T-helper 17 cell (primary cell): ENCODE measurements at regions not wholly inside any gene's neighbourhood (a gene's known extent, or its start where the extent isn't known, plus 50 kb on each side); places are given as distances from the start of the nearest gene placed in this dataset.
"Not testable (repeated sequence)": the region's sequence is repeated elsewhere in the genome, so short reads cannot be mapped to it uniquely, and the experiment has no call there.

Source experiments
- ATAC-seq: fragments of 150-1000 bp; cut with Tn5 transposase; 2 replicates; pipeline ENCODE4 v1.10.0; 2021; ENCODE audit warnings: mild to moderate bottlenecking, moderate library complexity
- DNase-seq, 3 donors: peaks; one replicate each; pipeline versions ENCODE4 v3.0.0 to v3.0.0-alpha.2; 2020 to 2021
- H3K9me3 ChIP-seq: one replicate; pipeline ENCODE4 v1.7.0; 2013; ENCODE audit warnings: low read length, mild to moderate bottlenecking; ENCODE audit not compliant: control insufficient read depth, poor library complexity, severe bottlenecking
- H3K27ac Mint-ChIP-seq: one replicate; pipeline ENCODE4 v1.8.0; 2022; ENCODE audit warnings: mild to moderate bottlenecking, moderate library complexity, mixed read lengths
- H3K27me3 Mint-ChIP-seq: one replicate; pipeline ENCODE4 v1.8.0; 2022; ENCODE audit warnings: mixed read lengths
- H3K36me3 Mint-ChIP-seq: one replicate; pipeline ENCODE4 v1.8.0; 2022; ENCODE audit warnings: low read depth, mixed read lengths
- H3K4me1 Mint-ChIP-seq: one replicate; pipeline ENCODE4 v1.8.0; 2022; ENCODE audit warnings: mild to moderate bottlenecking, mixed read lengths
- H3K4me3 Mint-ChIP-seq: one replicate; pipeline ENCODE4 v1.8.0; 2022; ENCODE audit warnings: mild to moderate bottlenecking, moderate library complexity, mixed read lengths

DNA sequence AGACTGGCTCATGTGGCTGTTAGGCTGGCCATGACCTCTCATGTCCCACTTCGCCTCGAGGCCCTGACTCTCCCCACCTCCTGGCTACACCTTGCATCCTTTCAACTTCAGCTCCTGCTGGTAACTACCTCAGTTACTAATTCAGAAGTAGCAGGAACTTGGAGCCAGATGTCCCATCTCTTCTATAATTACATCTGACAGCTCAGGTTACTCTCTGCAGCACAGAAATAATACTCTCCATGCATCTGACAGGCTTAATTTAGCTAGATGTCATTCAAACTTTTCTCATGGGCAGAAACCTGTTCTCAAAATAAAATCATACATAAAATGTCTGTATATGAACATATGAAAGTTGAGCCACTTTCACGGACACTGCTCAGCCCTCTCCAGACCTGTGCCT, 92.2 kb upstream of the IL33 start:
- ATAC-seq (no peak), DNase-seq (no peak)
- Mint-ChIP-seq H3K27me3 (peaks cover 13% of the 10 kb centered on the region), H3K36me3 (peaks cover 2% of the 10 kb centered on the region), H3K4me3 (no peak overlapping the region), H3K4me1 (no peaks in the 10 kb centered on the region), H3K27ac (no peak overlapping the region)
- no peaks in the 10 kb centered on the region for H3K9me3 ChIP-seq

DNA sequence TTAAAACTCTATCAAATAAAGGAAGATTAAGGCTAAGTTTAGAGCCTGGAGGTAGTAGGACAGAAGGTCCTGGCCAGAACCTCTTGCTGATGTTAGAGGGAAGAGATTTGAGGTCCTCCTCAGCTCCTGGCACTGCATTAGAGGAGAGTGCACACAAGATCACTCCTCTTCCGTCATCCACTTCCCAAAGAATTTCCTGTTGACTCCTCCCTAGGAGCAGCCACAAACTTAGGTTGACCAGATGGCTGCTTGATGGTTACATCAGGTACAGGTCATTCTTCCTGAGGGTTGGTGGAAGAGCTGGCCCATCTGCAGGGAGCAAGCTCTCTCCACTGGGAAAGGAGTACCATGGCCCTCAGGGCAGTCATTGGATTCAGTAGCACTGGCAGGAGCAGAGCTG, 93.9 kb upstream of the IL33 start:
- no peak overlapping the region for H3K4me3 Mint-ChIP-seq
- H3K4me1 Mint-ChIP-seq, result no peaks in the 10 kb centered on the region
- peaks cover 2% of the 10 kb centered on the region for H3K36me3 Mint-ChIP-seq
- H3K27ac Mint-ChIP-seq, result no peak overlapping the region
- peaks cover 13% of the 10 kb centered on the region for H3K27me3 Mint-ChIP-seq
- DNase-seq, result no peak
- ATAC-seq, result no peak
- H3K9me3 ChIP-seq, result no peaks in the 10 kb centered on the region

DNA sequence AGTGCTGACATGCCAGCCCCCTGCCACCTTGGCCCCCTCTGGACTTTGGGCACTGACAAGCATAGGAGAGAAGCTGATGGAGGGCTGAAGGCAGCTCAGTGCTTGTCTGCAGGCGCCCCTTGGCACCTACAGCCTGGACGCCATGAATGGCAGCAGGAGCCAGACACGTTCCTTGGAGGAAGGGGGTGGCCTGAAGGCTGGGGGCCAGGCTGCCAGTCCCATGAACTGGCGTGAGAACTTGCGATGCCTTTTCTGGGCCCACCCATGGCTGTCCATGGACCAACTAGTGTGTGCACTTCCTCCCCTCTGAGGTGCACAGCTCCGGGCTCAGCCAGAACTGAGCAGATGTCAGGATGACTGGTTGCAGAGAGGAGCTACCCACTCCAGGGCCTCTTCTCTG, 99.0 kb upstream of the RANBP6 start:
- Mint-ChIP-seq H3K36me3 (no peaks in the 10 kb centered on the region), H3K4me1 (peaks cover 5% of the 10 kb centered on the region), H3K4me3 (no peak overlapping the region), H3K27me3 (no peaks in the 10 kb centered on the region), H3K27ac (no peak overlapping the region)
- H3K9me3 ChIP-seq, result no peaks in the 10 kb centered on the region
- DNase-seq (no peak), ATAC-seq (no peak)

DNA sequence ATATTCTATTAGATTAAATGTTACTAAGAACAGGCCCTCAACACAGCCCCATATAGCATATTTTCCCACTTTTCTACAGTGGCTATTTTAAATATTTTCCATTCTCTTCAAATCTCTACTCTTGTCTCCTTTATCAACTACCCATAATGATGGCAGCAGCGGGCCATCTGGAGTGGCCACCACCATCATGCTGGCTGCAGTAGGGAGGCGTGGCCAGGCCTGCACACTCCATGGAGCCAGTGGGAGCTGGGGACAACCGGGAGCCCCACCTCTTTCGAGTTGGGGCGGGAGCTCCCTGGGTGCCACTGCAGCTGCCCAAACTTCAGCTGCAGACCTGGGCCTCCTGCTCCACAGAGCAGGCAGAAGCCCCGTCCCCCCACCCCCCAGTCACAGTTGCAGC, 98.4 kb upstream of the RANBP6 start:
- Mint-ChIP-seq H3K36me3 (no peaks in the 10 kb centered on the region), H3K27ac (no peak overlapping the region)

DNA sequence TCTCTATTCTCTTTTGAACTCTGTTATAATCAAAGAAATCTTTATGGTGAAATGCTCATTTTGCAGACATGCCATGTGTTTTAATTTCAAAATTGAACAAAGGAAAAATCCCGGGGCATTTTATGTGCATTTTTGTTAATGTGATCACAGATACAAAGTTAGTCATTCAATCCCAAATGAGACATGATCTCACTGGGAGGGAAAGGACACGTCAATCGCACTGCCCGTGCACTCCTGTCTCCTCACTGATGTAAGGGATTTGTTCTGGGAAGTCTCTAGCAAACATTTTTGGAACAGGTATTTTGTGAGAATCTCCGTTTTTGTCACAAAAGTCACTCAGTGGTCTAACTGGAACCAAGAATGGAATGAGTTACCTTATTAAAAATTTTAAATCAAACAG, 97.9 kb upstream of the RANBP6 start:
- H3K27ac Mint-ChIP-seq, result no peak overlapping the region
- no peaks in the 10 kb centered on the region for H3K36me3 Mint-ChIP-seq
- DNase-seq, result no peak
- H3K9me3 ChIP-seq, result no peaks in the 10 kb centered on the region
- peaks cover 5% of the 10 kb centered on the region for H3K4me1 Mint-ChIP-seq
- no peaks in the 10 kb centered on the region for H3K27me3 Mint-ChIP-seq
- no peak overlapping the region for H3K4me3 Mint-ChIP-seq
- no peak for ATAC-seq

More for the DNA sequence above, 98.4 kb upstream of the RANBP6 start:
- peaks cover 5% of the 10 kb centered on the region for H3K4me1 Mint-ChIP-seq
- no peaks in the 10 kb centered on the region for H3K27me3 Mint-ChIP-seq
- DNase-seq, result no peak
- no peak overlapping the region for H3K4me3 Mint-ChIP-seq
- H3K9me3 ChIP-seq, result no peaks in the 10 kb centered on the region
- no peak for ATAC-seq

DNA sequence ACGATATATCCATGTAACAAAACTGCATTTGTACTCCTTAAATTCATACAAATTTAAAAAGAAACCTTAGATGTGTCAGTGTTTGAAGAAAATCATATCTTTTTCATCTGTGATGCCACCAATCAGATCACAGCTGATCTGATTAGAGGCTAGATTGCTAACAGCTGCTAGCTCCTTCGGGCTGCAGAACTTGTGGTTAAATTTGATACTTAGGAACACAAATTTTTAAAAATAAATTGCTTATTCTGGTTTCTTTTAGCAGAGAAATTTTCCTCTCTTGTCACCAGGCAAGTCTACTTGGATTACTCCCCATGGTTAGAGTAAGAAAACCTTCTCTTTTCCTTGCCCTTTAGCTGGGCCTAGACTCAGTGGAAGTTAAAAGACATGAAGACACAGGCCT, 94.6 kb upstream of the RANBP6 start:
- no peak overlapping the region for H3K4me3 Mint-ChIP-seq
- H3K27me3 Mint-ChIP-seq, result no peaks in the 10 kb centered on the region
- ATAC-seq (no peak), DNase-seq (no peak)
- no peaks in the 10 kb centered on the region for H3K36me3 Mint-ChIP-seq
- H3K9me3 ChIP-seq, result no peaks in the 10 kb centered on the region
- H3K27ac Mint-ChIP-seq, result no peak overlapping the region
- peaks cover 12% of the 10 kb centered on the region for H3K4me1 Mint-ChIP-seq

DNA sequence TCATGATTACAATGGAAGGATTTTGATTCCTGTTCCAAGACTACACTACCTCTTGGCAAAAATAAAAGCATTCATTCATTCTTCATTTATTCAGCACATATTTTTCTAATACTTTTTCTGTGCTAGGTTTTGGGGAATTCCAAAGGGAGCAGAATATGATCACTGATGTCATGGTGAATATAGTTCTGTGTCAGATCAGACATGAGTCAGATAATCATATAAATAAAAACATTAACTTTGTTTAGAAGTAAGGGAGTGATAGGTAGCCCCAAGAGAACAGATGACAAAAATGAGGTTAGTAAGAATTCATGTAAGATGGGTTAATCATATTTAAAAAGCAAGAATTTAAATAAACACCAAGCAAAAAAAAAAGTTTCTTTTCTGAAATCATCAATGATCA, 94.1 kb upstream of the RANBP6 start:
- no peak for DNase-seq
- Mint-ChIP-seq H3K4me1 (peaks cover 14% of the 10 kb centered on the region), H3K36me3 (no peaks in the 10 kb centered on the region), H3K27ac (no peak overlapping the region), H3K27me3 (no peaks in the 10 kb centered on the region), H3K4me3 (no peak overlapping the region)
- H3K9me3 ChIP-seq, result no peaks in the 10 kb centered on the region
- ATAC-seq, result no peak

DNA sequence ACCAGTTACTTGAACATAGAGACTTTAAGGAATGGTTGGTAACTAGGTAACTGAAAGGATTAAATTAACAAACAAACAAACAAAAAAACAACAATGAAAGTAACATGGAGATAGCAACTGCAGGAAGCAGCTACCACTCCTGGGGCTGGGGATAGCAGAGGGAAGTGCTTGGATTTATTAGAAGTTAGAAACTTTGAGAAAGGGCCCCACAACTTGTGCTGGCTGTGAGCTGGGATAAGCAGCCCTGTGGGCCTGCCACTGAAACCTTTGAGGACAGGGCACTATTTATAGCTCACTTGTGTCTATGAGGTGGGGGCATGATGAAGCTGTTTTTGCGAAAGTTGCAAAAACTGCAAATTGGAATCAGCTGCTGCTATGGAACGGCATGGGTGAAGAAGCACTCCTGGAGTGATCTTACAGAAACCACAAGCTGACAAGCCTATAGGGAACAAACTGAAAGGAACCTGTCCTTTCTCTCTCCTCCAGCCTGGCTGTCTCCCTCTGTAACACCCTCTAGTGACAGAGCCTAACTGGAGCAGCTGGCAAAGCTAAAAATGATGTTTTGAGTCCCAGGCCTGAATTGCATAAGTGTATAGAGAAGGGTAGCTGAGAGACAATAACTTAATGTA, 91.4 kb upstream of the RANBP6 start:
- Mint-ChIP-seq H3K27me3 (no peaks in the 10 kb centered on the region), H3K36me3 (no peaks in the 10 kb centered on the region), H3K4me3 (peak overlapping the region; percentile 45), H3K27ac (peak overlapping the region; percentile 29), H3K4me1 (peaks cover 11% of the 10 kb centered on the region)
- no peak for DNase-seq
- peak; percentile 39 for ATAC-seq
- H3K9me3 ChIP-seq, result no peaks in the 10 kb centered on the region

DNA sequence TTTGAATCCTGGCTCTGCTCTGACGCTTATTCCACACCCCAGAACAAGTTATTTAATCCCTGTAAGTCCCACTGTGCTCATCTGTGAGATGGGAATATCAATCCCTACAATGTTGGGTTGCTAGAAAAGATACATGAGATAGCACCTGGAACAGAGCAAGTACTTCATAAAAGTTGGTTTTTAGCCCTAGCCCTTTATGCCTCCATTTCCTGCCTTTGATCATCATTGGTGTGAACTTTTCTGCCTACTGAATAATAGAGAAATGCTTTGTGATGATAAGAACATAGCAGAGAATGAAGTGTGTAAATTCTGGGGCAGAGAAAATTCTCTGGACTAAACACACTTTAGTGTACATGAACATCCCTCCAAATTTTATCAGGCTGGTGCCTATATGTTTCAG, 90.3 kb upstream of the RANBP6 start:
- H3K27ac Mint-ChIP-seq, result no peak overlapping the region
- H3K4me1 Mint-ChIP-seq, result peaks cover 11% of the 10 kb centered on the region
- no peak overlapping the region for H3K4me3 Mint-ChIP-seq
- DNase-seq (no peak), ATAC-seq (no peak)
- H3K27me3 Mint-ChIP-seq, result peaks cover 4% of the 10 kb centered on the region
- no peaks in the 10 kb centered on the region for H3K9me3 ChIP-seq
- no peaks in the 10 kb centered on the region for H3K36me3 Mint-ChIP-seq

DNA sequence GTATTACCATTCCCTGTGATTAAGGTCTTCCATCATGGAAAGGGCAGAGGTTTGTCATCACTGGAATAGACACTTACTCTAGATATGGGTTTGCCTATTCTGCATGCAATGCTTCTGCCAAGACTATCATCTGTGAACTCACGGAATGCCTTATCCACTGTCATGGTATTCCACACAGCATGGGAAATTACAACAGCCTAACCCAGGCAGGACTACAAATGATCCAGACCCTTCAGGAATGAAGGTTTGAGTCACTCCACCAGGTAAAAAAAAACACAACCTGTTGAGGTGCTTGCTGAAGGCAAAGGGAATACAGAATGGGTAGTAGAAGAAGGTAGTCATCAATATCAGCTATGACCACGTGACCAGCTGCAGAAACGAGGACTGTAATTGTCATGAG, 89.0 kb upstream of the RANBP6 start:
- not testable (repeated sequence) for H3K4me1 Mint-ChIP-seq

DNA sequence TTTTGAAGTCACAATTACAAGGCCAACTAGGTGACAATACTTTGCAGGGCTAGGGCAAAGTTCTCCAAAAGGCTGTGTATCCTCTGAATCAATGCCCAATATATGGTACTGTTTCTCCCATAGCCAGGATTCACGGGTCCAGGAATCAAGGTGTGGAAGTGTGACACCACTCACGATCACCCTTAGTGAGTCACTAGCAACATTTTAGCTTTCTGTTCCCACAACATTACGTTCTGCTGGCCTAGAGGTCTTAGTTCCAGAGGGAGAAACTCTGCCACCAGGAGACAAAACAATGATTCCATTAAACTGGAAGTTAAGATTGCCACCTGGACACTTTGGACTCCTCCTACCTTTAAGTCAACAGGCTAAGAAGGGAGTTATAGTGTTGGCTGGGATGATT, 88.5 kb upstream of the RANBP6 start:
- not testable (repeated sequence) for ATAC-seq

More for the DNA sequence above, 89.0 kb upstream of the RANBP6 start:
- H3K9me3 ChIP-seq, DNase-seq, H3K27ac Mint-ChIP-seq, ATAC-seq, H3K4me3 Mint-ChIP-seq, H3K36me3 Mint-ChIP-seq, H3K27me3 Mint-ChIP-seq: not testable (repeated sequence)

DNA sequence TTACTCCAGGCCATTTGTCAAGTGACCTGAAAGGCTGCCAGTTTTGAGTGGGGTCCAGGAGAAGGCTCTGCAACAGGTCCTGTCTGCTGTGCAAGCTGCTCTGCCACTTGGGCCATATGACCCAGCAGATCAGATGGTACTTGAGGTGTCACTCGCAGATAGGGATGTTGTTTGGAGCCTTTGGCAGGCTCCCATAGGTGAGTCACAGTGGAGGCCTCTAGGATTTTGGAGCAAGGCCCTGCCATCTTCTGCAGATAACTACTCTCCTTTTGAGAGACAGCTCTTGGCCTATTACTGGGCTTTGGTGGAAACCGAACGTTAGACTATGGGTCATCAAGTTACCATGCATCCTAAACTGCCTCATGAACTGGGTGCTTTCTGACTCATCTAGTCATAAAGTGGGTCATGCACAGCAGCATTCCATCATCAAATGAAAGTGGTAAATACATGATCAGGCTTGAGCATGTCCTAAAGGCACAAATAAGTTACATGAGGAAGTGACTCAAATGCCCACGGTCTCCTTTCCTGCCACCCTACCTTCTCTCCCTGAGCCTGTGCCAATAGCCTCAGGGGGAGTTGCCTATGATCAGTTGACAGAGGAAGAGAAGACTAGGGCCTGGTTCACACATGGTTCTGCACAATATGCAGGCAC, 87.0 kb upstream of the RANBP6 start:
- not testable (repeated sequence) for H3K4me1 Mint-ChIP-seq, DNase-seq, H3K36me3 Mint-ChIP-seq, H3K4me3 Mint-ChIP-seq, H3K9me3 ChIP-seq, H3K27ac Mint-ChIP-seq, ATAC-seq
- peaks cover 14% of the 10 kb centered on the region for H3K27me3 Mint-ChIP-seq

More for the DNA sequence above, 88.5 kb upstream of the RANBP6 start:
- H3K4me3 Mint-ChIP-seq, H3K27ac Mint-ChIP-seq, H3K36me3 Mint-ChIP-seq, H3K4me1 Mint-ChIP-seq, DNase-seq, H3K9me3 ChIP-seq: not testable (repeated sequence)
- peaks cover 11% of the 10 kb centered on the region for H3K27me3 Mint-ChIP-seq

DNA sequence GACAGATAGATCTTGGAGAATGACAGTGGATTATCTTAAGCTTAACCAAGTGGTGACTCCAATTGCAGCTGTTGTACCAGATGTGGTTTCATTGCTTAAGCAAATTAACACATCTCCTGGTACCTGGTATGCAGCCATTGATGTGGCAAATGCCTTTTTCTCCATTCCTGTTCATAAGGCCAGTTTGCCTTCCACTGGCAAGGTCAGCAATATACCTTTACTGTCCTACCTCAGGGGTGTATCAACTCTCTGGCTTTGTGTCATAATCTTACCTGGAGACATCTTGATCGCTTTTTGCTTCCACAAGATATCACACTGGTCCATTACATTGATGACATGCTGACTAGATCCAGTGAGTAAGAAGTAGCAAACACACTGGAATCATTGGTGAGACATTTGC, 86.3 kb upstream of the RANBP6 start:
- not testable (repeated sequence) for H3K27ac Mint-ChIP-seq, H3K9me3 ChIP-seq, H3K36me3 Mint-ChIP-seq, H3K4me1 Mint-ChIP-seq, DNase-seq, ATAC-seq, H3K4me3 Mint-ChIP-seq
- H3K27me3 Mint-ChIP-seq, result peaks cover 15% of the 10 kb centered on the region

DNA sequence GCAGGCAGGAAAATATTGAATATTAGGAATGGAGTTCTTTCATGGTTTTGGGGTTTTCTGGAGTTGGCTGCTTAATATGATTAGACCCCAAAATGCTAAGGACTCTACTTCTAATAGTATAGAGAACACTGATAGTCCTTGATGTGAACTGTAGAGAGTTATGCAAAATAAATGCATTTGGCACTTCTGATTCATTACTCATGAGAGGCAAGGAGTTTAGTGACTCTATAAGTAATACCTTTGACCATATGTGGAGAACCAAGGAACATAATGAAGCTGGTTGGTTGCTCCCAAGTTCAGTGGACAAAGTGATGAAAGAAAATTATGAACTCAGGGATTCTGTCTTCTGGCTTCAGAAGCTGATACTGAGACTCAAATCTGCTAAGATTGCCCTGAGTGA, 83.9 kb upstream of the RANBP6 start:
- not testable (repeated sequence) for H3K9me3 ChIP-seq, H3K4me3 Mint-ChIP-seq, H3K36me3 Mint-ChIP-seq, H3K4me1 Mint-ChIP-seq, DNase-seq, ATAC-seq, H3K27ac Mint-ChIP-seq
- peaks cover 28% of the 10 kb centered on the region for H3K27me3 Mint-ChIP-seq
